ELR (cell line): ENCODE measurements at regions not wholly inside any gene's neighbourhood (a gene's known extent, or its start where the extent isn't known, plus 50 kb on each side); places are given as distances from the start of the nearest gene placed in this dataset.

ENCODE experiments used
- DNase-seq: peaks from one replicate; pipeline ENCODE4 v3.0.0-alpha.2; 2015; ENCODE audit warnings: low read depth

DNA sequence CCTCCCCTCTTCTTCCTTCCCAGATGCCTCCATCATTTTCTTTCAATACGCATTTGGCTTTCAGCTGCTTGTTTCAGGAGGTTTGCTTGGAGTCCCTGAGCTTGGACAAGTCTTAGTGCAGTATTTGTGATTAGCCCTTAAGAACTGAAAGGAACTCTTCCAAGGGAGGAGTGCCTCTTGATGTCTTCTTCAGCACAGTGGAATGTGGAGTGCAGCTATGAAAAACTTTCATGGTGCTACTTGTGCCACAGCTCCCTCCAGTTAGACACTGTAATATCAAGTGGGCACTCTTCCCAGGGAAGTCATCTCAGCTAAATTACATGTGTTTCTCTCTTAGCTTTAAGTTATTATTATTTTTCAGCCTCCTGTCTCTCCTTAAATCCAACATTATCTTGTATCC is 173.1 kb downstream of the NECTIN3 start:
- DNase-seq, result no peak

DNA sequence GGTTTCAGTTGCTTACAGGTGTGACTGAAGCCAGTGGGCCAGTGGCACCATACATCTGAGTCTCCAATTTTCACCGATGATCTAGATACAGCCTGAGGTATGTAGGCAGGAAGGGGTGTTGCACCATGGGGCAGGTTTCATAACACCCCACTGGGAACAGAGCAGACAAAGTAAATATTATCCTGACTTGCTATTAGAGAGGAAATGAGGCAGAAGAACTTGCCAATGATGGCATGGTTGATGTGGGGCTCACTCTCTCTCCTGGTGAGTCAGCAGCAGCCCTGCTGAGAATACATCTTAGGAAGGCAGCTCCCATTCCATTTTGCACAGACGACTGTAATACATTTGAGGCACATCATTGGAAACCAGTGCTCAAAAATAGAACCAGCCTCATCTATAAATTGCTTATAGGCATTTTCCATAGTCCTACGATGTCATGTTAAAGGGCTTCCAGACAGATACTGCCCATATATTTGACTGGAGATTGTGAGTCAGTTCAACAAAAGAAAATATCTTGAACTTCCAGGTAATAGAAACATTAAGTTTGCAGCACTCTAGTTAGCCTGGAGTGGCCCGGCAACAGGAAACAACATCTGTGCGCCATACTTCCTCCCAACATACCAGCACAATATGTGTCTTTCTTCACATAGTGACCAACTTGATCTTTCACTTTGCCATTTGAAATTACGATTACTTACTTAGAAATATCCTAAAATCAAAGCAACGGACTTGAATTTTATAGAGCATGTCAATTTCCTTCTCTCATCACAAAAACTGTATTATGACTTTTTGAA is 175.5 kb downstream of the NECTIN3 start:
- DNase-seq, result peak; percentile 87

DNA sequence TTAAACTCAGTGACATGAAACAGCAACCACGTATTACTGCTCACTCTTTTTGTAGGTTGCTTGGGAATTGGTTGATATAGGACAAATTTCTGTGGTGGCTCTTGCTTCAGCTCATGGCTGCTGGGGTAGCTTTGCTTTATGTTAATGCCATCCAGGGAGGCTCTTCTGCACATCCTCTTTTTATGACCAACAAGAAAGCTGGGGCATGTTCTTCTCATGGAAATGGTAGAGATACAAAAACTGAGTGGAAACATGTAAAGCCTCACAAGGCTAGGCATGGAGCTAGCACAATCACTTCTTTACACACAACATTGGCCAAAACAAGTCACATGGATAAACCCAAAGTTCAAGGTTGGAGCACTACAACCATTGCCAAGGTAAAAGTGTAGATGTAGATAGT is 176.8 kb downstream of the NECTIN3 start:
- DNase-seq, result no peak

DNA sequence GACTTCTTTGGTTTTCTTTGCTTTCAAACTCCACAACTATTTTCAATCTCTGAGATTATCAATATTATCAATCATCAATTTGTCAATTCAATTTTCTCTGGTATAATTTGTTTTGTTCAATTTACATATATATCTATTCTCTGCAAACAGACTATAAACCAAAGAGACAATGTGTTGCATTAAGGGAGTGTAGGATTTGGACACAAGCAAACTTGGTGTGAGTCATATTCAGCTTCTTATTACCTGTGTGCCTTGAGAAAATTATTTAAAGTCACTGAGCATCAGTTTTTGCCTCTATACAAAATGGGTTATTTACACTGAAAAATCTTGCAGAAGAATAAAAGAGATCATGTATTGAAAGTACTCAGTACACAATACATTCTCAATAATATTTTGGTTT is 177.8 kb downstream of the NECTIN3 start:
- DNase-seq, result no peak

DNA sequence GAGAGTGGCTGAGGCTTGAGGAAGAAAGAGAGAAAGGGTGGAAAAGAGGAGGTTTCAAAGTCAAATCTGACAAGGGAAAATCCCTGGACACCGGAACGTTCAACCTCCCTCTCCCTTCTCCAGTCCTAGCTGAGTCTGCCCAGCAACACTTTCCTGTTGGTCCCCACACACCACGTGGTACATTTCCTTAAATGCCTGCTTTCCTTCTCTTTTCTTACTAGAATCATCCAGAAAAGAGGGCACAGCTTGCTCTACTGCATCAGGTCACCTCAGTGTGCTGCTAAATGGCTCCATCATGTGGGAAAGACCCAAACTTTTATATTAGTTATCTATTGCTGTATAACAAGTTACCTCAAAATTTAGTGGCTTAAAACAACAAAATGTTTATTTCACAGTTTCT is 181.2 kb downstream of the NECTIN3 start:
- DNase-seq, result peak; percentile 41

DNA sequence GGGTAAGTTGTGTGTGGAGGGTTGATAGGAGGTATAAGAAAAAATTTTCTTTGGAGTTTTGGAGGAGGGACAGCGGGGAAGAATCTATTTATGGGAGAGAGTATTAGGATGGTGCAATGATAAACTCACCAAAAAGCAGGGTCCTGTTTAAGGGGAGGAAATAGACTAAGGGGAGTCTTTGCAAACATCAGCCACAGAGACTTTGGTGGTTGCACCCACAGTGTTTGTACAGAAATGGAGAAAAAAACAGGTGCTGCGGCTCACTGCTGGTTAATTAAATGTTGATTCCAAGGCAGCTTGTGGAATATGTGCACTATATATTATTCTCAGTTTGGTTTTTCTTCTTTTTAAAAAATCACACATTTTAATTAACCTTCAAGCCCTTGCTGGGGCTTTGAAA is 182.1 kb downstream of the NECTIN3 start:
- no peak for DNase-seq

DNA sequence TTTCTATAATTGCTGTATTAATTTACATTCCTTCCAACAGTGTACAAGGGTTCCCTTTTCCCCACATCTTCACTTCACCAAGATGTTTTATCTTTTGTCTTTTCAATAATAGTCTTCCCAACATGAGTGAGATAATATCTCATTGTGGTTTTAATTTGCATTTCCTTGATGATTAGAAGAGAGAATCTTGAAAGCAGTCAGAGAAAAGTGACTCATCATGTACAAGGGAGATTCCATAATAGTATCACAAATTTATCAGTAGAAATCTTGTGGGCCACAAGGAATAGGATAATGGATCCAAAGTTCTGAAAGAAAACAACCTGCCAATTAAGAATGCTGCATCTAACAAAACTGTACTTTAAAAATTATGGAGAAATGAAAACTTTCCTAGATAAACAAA is 189.3 kb downstream of the NECTIN3 start:
- DNase-seq, result peak; percentile 75

DNA sequence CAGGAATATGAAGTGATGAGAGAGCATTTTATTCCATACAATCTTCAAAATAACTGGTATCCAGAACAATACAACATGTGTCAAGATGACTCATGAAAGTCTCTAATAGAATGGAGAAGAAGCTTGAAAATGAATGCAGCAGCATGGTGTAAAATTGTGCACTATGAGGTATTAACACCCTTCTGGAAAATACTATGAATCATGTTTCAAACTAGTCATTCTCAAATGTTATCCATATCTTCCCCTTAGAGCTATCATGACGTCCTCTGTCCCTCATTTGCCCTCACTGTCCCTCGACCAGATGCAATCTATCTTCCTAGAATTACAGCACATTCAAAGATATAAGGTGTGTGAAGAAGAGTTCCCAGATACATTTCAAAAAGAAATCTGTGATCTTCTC is 198.2 kb downstream of the NECTIN3 start:
- DNase-seq, result no peak

DNA sequence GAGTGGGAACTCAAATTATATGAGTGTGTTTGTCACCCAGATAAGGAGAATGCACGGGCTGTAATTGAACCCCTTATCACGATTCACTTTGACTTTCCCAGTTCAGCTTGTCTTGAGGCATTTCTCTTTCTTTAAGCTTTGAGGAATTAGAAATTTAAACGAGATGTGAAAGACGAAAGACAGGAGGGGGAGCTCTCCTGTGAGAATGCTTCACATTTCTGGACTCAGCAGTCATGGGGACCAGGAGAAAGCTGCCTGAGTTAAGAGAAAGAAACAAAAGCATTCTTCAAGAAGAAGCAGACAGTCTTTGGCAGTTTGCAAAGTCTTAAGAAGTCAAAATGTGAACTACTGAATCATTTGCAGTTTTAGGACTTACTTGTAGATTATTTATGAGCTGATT is 205.6 kb downstream of the NECTIN3 start:
- DNase-seq, result peak; percentile 45

DNA sequence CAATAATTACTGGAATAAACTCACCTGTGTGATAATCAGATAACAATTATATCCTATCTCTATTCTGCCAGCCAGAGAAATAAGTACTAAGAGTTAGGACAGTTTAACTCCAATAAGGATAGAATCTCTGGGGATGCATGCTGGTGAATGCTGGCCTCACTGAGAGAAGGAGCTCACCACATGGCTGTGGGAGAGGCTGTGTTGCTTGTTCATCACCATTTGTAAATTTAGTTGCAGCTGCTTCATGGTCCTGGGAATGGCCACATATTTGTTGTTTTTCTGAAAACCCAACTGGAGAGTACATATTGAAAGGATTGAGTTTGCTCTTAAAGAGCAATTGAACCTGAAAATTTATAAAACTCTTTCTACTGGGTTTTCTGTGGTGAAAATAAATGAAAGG is 207.3 kb downstream of the NECTIN3 start:
- DNase-seq, result no peak

DNA sequence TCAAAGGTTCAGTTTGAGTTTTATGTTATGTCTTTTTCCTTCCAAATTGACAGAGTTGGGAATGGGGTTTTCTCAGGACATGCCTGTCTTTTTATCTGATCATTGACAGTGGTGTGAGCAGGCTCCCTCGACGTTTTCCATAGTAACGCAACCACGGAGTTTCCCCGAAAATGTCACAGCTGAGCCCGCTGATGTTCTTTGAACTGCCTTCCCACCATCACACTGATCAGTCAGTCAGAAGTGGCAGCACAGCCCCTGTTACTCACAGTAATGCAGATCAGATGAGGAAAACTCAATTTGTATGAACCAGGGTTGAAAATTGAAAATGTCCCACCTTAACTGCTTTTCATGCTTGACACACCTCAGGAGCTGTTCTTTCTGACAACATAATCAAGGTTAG is 210.4 kb downstream of the NECTIN3 start:
- DNase-seq, result no peak

DNA sequence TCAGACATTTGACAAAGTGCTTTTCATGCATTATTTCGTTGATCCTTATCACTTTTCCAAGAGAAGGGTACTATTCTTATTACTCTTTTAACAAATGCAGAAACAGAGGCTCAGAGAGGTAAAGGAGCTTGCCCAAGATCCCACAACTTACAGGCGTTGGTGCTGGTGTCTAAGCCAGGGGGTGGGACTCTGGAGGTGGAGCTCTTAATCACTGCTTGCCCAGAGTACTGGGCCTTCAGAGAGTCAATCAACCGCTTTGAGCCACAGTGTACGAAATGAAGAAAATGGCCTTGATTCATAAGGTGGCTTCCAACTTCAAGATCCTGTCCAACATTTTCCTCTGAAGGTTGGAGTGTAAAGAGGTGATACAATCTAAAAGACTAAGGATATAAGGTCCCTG is 211.5 kb downstream of the NECTIN3 start:
- no peak for DNase-seq

DNA sequence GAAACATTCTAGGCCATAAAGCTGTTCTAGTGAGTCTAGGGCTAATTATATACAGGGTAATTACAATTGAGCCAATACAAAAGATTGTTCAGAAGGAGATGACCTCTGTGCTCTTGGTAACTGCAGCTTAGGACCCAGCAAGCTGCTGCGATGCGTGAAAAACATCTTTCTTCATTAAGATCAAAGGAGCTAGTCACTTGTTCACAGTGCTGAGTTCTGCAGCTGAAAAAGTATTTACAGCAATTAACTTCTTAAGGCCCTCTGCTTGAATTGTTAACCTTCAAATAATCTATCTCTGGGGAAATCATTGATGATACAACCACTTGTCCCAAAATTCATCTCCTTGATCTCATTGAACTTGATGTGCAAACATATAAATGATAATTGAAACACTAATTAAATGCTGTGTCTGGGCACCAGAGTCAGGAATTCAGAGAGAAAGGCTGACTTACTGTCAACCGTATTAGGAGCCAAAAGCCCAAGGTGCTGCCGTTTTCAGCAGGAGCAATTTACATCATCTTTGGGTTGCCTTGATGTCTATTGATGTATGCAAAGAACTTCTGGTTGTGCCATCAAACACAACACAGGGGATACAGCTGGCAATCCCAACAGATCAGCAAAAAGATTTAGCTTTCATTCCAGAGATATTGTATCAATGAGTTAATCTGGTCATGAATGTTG is 213.0 kb downstream of the NECTIN3 start:
- DNase-seq, result no peak

DNA sequence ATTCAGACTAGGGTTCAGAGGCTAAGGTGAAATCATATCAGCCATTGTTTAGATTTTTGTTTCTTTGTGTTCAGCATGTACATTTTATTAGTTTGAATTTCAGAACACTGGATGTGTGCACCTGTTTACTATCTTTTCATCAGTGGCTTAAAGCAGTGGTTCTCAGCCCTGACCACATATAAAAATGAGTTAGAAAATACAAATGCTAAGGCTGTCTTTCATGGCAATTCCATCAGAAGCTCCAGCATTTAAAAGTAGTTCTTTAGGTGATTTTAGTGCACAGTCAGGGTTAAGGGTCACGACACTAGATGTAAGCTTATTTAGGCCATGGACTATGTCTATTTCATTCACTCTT is 213.5 kb downstream of the NECTIN3 start:
- no peak for DNase-seq

DNA sequence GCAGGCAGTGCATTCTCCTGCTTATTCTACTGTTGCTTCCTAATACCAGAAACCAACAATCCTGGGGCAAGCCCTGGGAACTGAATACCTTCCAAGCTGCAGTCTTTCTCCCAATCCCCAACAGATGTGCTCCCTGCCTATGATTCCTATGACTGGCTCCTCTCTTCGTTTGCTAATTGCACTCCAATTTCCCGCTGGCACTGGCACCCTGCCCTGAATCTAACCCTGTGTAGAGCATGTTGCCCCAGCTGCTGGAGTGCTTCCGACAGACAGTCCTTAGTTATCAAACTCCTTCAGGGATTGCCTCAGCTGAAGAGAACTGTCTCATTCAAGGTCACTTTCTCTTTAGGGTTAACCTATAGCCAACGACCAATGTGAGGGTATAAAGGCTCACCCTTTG is 214.1 kb downstream of the NECTIN3 start:
- DNase-seq, result no peak

DNA sequence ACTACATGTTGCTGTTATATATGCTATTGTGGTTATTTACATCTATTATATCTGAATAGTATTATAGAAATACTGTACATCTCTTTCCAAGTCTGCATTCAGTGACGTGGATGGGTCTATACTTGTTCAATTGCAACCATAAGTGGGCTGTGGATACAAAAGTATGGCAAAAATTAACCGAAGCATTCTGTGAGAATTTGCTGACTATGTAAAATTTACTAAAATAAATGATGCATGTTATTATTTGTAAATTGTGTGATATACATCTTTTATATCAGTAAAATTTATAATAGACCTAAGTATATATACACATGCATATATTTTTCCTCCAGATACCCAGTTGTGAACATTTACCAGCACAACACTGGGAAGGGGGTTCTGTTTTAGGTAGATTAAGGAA is 215.1 kb downstream of the NECTIN3 start:
- DNase-seq, result no peak

DNA sequence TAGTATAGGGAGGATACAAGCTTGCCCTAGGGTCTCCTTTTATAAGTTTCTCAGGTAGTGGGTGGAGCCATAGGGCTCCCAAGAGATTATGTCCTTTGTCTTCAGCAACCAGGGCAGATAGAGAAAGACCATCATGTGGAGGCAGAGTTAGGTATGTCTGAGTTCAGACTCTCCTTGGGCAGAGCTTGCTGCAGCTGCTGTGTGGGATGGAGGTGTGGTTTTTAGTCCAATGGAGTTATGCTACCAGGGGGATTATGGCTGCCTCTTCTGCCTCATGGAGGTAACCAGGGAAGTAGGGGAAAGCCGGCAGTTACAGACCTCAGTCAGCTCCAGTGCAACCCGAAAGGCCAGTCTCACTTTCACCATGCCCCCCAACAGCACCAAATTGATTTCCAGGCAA is 220.5 kb downstream of the NECTIN3 start:
- no peak for DNase-seq

DNA sequence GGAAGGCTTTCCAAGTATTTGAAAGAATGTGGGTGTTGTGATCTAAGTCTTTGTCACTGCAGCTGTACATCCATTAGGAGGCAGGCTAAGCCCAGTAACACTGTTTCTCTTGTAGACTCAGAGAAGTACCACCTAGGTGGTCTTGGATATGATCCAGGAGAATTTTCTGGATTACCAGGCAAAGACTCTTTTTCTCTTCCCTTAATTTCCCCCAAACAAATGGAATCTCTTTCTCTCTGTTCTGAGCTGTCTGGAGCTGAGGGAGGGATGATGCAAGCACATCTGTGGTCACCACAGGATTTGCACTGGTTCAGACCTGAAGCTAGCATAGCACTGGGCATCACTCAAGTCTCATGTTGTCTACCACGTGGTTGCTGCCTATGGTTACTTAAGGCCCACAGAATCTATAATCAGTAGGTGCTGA is 227.6 kb downstream of the NECTIN3 start:
- peak; percentile 39 for DNase-seq

DNA sequence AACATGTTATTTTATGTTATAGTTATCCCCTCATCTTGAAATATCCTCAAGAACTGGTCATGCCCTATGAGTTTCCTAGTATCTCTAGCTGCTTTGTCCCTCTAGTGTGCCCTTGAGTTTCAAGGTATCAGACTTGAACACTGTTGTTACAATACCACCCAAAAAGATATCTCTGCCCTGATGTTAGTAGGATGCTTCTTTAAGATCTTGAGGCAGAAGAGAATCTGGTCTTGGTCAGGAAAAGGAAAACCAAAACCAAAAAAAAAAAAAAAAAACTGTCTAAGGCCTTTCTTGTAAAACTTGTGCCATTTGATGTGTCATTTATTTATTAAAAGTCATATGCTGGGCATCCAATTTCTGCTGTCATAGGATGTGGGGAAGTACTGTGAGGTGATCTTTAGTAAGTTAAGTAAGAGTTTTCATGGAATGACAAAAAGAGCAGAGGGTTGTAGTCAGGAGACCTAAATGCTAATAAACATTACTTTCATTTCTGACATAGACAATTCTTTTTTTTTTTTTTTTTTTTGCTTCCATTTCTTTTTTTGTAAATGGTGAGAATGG is 229.7 kb downstream of the NECTIN3 start:
- peak; percentile 55 for DNase-seq

DNA sequence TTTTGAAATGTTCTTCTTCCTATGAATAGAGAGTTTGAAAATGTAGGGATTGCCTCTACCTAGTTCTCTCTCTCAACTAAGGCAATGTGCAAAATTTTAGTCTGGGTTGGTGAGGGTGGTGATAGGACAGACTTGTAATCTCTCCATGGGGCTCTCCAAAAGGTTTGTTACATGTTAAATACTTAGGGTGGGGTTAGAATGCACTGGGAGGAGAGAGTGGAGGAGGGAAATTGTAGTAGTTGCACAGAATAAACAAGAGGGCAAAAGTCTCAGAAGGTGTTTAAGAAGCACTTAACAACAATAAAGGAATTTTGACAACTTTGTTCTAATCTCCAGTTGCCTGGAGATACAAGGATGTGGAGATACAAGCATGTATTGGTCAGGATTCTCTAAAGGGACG is 230.4 kb downstream of the NECTIN3 start:
- no peak for DNase-seq

DNA sequence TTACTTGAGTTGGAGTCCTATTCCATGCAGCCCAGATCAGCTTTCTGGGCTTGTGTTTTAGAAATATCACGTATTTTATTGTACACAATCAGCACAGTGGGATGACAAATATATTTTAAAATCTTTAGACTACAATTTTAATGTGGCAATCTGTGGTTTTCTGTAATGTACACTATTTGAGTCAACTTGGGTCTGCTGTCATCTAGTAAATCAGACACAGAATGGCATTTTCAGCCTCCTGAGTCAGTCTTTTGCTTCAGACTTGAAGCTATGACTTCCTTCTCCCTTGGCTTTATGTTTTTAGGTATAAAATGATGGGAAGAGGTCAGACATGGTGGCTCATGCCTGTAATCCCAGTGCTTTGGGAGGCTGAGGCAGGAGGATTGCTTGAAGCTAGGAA is 232.1 kb downstream of the NECTIN3 start:
- peak; percentile 63 for DNase-seq

DNA sequence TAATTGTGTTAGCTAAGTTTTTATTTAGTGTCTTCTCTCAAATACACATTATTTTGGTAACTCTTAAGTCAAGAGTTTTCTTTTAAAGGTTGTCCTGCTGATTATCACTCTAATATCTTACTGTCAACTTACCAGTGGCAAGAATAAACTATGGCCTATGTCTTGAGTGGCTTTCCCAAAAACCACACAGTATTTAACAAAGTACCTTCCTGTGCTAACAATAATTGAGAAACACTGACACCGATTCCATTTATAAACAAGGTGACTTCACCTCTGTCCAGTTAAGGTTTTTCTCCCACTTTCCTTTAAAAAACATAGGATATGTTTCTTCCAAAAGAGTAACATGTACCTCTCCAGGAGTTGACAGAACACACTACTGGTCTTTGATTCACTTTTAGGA is 234.3 kb upstream of the CD96 start:
- no peak for DNase-seq

DNA sequence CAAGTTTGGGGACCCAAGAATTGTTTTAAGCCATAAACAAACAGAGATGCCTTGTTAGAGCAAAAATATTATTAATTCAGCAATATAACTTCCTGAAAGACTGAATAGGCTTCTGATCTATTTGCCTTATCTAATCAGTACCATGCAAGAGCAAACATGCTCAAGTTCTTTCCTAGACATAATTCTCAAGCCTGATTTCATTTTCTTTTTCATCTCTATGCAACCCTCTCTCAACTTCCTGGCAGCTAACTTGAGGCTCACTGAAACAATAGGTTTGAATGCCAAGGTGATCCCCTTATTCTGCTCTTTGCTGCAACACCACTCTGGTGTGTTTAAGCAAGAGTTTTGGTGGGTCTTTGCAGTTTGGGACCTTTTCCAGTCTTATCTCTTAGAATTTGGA is 230.9 kb upstream of the CD96 start:
- DNase-seq, result no peak
